HG03135 (cell line): ENCODE measurements at regions not wholly inside any gene's neighbourhood (a gene's known extent, or its start where the extent isn't known, plus 50 kb on each side); places are given as distances from the start of the nearest gene placed in this dataset.
A peak's percentile ranks its signal among the peaks of the same experiment; 100 is the strongest.

ENCODE experiments used
- ATAC-seq: cut with Tn5 transposase; IDR thresholded peaks from one replicate; pipeline ENCODE4 v1.9.1; 2021; ENCODE audit warnings: mild to moderate bottlenecking, moderate library complexity; ENCODE audit not compliant: unreplicated experiment

GRCh38 chr7:155178096-155178495, 108.0 kb downstream of the HTR5A start:
- no peak for ATAC-seq

GRCh38 chr7:155181768-155182167, 111.6 kb downstream of the HTR5A start:
- no peak for ATAC-seq

- ATAC-seq: no peak
Observed at GRCh38 chr7:155182406-155182970, 112.4 kb downstream of the HTR5A start.

GRCh38 chr7:155183655-155184054, 113.5 kb downstream of the HTR5A start:
- no peak for ATAC-seq

- no peak for ATAC-seq
Observed at GRCh38 chr7:155184923-155185322, 112.8 kb upstream of the INSIG1 start.

- no peak for ATAC-seq
Observed at GRCh38 chr7:155187061-155187785, 110.5 kb upstream of the INSIG1 start.

- no peak for ATAC-seq
Observed at GRCh38 chr7:155188357-155188756, 109.3 kb upstream of the INSIG1 start.

GRCh38 chr7:155188821-155189581, 108.7 kb upstream of the INSIG1 start:
- no peak for ATAC-seq

- ATAC-seq: no peak
Observed at GRCh38 chr7:155189590-155189989, 108.1 kb upstream of the INSIG1 start.

- no peak for ATAC-seq
Observed at GRCh38 chr7:155190688-155191087, 107.0 kb upstream of the INSIG1 start.

GRCh38 chr7:155191137-155191536, 106.5 kb upstream of the INSIG1 start:
- ATAC-seq: no peak

- ATAC-seq: no peak
Observed at GRCh38 chr7:155191901-155192478, 105.7 kb upstream of the INSIG1 start.

- ATAC-seq: no peak
Observed at GRCh38 chr7:155192961-155193640, 104.6 kb upstream of the INSIG1 start.

- no peak for ATAC-seq
Observed at GRCh38 chr7:155193716-155194115, 104.0 kb upstream of the INSIG1 start.

GRCh38 chr7:155194382-155195140, 103.1 kb upstream of the INSIG1 start:
- ATAC-seq: no peak

GRCh38 chr7:155195939-155196523, 101.6 kb upstream of the INSIG1 start:
- no peak for ATAC-seq

GRCh38 chr7:155198196-155198892, 99.3 kb upstream of the INSIG1 start:
- ATAC-seq: no peak

- ATAC-seq: peak; percentile 58
Observed at GRCh38 chr7:155198901-155199845, 98.5 kb upstream of the INSIG1 start.
